ENCODE measurements at regions not wholly inside any gene's neighbourhood (a gene's known extent, or its start where the extent isn't known, plus 50 kb on each side); places are given as distances from the start of the nearest gene placed in this dataset.

DNA sequence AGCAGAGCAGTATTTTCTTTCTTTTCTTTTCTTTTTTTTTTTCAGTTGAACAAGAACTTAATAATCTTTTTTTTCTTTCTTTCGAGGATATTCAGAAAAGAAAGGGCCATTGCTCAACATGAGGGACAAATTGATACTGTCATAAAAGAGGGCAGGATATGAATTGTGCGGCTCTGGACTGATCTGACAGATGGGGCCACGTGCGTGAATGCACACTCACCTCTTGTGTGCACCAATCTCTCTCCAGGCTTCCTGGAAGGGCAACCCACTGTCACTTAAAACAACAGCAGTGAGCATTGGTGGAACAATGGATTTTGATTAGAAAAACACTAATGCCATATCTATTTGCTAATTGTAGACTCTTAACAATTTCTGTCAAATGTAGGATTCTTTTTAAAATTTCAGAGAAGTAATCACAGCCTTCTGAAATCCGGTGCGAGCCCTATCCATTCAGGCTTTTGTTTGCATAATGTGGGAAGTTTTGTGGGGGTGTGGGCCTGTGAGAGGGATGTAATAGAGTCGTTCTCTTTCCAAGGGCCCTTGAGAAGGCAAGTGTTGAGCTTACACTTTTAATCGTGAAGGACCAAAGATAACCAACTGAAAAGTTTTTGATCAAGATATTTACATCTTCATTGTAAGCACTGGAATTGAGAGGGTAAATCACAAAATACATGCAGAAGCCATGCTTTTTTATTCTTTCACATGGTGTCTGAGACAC is 298.8 kb downstream of the SP3 start:
- DNase-seq (ENCODE audit: low spot score) (no peak), FAIRE-seq (no peak)

DNA sequence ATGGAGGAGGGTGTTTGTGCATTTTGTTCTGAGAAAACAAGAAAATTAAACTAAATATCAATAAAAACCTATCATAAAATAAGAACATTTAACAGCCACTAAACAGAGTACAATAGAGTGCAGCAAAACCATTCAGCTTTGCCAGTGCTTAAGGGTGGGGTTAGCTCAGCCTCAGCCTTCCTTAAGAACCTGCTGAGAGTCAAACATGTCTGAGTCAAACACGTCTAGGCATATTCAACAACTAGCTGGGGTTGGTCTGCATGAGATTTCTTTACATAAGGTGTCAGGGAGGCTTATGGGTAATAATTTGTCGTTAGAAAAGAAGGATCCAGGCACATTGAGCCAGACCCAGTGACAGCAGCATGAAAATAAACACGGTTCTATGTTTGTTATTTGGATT is 298.2 kb downstream of the SP3 start:
- DNase-seq (ENCODE audit: low spot score) (no peak), FAIRE-seq (no peak)

DNA sequence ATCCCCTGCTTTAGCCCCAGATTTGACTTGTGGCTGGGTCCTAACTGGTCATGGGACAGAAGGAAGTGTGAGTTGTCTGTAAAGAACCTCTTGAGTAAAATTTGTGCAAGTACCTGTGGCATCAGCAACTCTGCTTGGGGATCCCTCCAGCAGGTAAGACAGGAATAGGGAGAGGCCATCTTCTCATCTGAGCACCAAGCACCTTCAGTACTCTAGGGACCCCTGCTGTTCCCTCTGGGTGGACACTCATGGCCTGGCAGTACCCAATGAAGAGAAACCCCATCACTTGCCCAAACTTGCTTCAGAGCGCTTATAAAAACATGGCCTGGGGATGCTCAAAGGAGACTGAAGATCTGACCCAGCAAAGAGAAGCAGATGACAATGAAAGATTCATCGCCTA is 297.8 kb downstream of the SP3 start:
- DNase-seq (ENCODE audit: low spot score) (no peak), FAIRE-seq (no peak)

DNA sequence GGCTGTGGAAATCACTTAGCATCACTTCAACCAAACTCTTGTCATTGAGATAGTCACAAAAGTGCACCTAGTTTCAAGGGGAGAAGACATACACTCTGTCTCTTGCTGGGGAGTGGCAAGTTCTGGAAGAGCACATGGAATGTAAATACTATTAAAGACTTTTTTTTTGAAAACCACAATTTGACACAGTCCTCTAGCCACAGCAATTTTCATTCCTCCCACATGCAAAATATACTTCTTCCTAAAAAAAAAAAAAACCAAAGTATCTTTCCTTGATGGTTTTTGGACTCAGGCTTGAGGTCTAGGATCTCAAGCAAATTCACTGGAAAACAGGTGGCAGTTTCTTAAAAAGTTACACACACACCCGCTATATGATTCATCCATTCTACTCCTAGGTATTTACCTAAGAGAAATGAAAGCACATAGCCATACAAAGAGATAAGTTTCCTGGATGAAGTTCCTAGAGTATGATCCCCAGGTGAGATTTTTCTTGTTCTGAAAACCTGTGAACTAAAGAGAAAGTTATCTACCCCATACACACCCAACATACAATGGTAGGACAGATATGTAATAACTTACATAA is 295.8 kb downstream of the SP3 start:
- DNase-seq (ENCODE audit: low spot score) (no peak), FAIRE-seq (no peak)

DNA sequence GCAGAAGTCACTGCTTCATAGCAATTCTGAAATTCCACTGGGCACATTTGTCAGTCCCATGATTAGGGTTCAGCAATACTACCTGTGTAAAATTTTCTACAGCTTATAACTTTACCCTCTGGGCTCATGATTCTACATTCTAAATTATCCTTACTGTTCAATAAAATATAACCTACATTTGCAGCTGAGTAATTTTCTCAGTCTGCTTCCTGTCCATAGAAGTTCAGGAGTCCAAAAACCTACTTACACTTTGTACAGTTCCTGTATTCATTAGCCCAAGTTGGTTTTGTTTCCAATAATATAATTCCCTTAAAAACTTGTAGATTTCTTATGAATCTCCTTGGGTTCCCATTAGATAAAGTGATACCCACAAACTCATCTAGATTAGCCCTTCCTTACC is 295.3 kb downstream of the SP3 start:
- FAIRE-seq = no peak
- no peak for DNase-seq (ENCODE audit: low spot score)

DNA sequence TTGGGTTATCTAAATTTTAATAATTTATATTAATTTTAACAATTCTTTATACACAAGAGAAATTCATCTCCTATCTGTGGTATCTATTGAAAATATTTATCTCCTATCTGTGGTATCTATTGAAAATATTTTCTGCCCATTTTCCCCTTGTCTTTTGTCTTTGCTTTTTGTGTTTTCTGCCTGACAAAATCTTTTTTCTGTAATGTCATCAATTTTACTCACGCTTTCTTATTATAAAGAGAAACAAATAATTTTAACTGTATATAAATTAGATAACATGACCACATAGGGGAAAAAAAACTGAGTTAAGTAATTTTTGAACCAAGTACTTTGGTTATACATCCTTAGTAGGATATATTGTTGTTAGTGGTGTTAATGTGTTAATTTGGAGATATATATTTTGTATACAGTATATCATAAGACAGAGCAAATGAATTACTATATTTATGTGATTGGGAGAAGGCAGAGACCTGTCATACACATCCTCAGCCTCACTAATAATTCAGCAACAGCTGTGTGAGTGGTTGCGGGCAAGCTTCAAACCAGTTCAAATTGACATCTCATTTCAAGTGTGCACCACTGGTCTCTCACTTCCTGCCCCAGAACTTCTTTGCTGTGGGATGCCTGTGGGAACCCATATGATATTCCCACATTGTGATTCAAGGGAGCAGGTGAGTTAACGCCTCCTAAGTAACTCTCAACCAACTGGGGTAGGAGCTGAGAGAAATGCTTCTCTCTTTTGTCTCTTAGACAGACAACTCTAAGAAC is 292.4 kb downstream of the SP3 start:
- DNase-seq (ENCODE audit: low spot score) (no peak), FAIRE-seq (no peak)

DNA sequence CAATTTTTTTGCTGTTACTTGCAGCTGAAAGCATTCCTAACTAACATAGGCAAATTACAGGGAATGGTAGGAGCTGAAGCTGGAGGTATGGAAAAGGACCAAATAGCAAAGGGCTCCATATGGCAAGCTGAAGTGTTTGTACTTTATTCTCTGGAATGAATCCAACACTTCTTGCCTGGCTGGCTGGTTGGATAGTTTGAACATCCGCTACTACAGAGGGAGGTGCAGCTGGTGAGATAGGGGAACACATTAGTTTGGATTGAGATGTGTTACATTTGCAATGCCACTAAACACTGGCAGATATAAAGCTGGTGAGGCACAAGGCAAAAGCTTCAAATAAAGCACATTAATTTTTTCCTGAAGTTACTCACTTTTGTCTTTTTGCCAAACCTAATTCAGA is 291.5 kb downstream of the SP3 start:
- DNase-seq (ENCODE audit: low spot score) = no peak
- no peak for FAIRE-seq

DNA sequence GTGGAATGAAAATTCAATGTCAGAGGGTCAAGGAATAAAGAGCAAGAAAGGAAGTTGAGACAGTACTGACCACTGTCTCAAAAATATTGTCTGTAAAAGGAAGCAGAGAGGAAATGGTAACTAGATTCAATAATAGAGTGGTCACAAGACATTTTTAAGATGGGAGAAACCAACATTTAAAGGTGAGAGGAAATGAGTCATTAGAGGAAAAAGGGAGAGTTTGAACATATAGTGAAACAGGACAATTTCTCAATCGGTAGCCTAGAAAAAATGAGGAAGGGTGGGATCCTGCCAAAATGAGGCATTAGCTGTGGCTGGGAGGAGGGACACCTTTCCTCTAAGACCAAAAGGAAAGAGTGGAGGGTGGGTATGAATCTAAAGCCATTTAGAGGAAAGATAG is 288.5 kb downstream of the SP3 start:
- no peak for DNase-seq (ENCODE audit: low spot score)
- FAIRE-seq = no peak

DNA sequence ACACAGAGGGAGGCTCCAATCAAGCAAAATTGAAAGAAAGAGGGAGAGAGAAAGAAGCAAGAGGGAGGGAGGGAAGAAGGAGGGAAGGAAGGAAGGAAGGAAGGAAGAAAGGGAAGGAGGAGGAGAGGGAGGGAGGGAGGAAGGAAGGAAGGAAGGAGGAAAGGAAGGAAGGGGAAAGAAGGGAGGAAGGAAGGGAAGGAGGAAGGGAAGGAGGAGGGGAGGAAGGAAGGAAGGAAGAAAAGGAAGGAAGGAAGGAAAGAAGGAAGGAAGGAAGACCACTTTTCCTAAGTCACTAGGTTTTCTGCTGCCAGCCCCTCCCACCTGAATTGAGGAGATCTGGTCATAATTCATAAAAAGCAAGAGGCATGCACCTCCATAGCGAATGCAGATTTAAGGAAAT is 287.0 kb downstream of the SP3 start:
- DNase-seq (ENCODE audit: low spot score) = no peak
- no peak for FAIRE-seq

DNA sequence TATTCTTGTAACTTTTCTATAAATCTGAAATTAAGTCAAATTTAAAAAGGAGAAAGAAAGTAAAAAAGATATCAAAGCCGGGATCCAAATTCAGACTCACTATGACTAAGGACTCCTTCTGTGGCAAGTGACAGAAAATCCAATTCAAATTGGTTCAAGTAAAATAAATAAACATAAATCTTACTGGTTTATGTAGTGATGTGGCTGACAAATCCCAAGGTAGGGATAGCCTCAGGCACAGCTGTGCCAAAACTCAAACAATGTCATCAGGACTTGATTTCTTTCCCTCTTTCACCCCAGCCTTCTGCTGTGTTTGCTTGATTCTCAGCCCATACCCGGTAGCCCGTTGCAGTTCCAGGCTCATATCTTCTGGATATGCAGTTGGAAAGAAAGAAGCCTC is 284.6 kb downstream of the SP3 start:
- FAIRE-seq (no peak), DNase-seq (ENCODE audit: low spot score) (no peak)

DNA sequence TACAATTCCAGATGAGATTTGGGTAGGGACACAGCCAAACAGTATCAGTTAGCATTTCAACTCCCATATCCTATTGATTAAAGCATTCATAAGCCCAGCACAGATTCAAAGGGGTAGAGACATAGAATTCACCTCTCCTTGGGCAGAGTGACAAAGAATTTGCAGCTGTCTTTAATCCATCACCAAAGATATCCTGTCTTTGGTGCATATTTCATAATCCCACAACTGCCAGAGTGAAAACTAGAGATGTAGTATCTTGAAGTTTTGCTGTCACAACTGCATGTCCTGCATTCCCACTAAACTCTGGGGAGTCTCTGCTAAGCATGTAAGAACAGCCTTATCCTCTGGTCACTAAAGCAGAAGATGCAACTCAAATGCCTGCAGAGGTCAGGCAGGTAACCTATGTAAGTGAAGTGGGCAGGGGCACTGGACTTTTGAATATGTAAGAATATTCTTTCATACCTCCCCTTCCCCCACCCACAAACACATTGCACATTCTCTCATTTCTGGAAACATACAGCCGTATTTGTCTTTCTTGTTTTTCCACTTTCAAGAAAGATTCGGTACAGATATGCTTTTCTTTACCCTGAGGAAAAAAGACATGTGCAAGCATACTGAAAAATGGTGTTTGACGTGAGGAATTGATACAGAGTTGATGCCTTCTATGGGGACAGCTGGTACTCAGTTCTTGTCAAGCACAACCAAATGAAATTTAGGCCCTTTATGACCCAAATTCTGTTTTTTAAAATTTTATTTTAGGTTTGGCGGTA is 283.1 kb downstream of the SP3 start:
- DNase-seq (ENCODE audit: low spot score) (no peak), FAIRE-seq (no peak)

DNA sequence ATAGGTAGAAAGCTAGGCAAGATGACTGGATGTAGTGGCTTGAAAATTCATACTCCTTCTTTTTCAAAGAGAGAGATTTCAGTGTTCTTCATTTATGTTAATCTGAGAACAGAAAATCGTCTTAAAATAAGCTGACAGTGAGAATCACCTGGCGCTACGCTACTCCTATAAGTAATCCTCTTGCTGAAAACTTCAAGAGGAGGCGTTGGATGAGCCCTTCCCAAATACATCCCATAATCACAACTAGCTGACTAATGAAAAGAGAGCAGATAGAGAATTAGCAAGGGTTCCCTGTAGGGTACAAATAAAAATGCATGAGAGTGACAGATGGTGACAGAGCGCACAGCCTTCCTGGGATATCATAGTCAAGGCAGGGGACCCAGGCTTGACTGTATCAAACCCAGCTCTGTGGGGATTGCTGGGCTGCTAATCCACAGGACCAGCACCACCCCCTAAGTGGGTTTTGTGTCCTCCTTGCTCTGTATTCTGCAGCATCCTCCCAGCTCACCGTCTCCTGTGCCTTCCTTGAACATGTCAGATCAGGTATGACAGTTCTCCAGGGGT is 280.2 kb downstream of the SP3 start:
- no peak for DNase-seq (ENCODE audit: low spot score)
- no peak for FAIRE-seq

DNA sequence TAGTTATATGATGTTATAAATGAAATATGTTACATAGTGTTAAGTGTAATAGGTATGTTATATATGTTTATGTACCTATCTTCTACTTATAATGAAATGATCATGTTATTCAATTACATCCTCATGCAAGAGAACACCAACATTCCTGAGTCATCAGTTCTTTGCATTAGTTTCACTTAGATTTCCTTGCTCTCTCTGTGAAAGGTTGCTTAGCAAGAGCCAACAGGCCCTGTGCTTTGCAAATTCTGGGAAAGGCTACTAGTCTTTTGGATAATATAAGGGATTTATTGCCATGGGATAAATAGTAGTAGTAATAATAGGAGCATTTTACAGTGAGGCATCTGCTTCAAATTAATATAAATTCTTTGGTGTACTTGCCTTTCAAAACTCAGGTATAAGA is 274.8 kb downstream of the SP3 start:
- FAIRE-seq = no peak
- DNase-seq (ENCODE audit: low spot score) = no peak

DNA sequence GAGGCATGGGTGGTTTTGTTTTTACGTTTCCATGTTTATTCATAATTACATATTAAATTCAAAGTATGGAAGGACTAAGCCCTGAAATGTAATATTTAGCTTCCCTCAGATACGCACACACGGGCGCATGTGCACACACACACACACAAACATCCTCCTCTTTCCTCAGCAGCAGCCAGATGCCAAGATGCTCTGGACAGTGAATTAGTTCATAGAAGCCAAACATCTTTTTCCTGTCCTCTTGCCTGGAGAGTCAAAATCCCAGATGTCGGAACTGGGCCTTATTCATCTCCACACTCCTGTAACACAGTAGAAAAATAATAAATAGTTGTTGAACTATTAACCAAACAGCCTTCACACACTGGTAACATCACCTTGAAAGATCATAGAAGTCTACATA is 273.1 kb downstream of the SP3 start:
- FAIRE-seq (no peak), DNase-seq (ENCODE audit: low spot score) (no peak)

DNA sequence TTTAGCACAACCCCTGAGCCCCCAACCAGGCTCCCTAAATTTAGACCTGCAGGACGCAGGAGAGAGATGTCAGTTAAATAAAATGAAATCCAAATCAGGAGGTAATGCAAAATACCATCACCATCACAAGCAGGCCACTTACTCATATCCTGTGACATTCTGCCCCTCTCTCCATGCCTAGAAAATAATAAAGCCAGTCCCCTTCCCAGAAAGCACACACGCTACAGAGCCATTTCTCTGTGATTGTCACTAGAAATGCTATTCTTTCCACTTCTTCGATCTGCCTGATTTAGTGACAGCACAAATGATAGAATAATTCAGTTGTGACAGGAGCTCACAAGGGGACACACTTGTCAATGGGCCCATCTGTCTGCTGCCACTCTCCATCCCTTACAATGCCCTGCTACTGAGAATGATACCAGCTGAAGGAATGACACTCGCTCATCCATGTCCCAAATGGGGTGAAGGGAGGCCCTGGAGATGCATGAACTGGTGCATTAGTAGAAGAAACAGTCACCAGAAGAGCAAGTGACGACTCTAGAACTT is 272.1 kb downstream of the SP3 start:
- DNase-seq (ENCODE audit: low spot score) (no peak), FAIRE-seq (no peak)

DNA sequence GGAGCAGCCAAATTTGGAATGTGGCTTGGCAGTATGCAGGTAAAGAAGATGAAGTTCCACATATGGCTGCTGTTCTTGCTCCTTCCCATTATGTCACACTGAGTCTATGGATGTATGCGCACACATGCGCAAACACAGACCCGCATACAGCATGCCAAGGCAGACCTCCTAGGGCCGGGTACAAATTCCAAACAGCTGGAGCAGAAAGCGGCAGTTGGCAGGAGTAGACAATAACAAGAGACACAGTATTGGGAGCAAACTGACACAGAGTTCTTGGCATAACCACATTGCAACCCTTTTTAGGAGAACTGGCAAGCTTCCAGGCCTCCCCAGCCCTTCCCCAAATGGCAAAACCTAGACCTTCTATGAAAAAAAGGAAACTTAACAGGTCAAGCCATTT is 268.9 kb downstream of the SP3 start:
- FAIRE-seq (no peak), DNase-seq (ENCODE audit: low spot score) (no peak)

DNA sequence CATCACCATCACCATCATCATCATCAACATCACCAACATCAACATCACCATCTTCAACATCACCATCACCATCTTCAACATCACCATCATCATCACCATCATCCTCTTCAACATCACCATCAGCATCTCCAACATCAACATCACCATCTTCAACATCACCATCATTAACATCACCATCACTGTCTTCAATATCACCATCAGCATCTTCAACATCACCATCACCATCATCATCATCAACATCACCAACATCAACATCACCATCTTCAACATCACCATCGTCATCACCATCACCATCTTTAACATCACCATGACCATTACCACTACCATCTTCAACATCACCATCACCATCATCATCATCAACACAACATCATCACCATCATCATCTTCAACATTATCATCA is 267.2 kb downstream of the SP3 start:
- FAIRE-seq (no peak), DNase-seq (ENCODE audit: low spot score) (no peak)

DNA sequence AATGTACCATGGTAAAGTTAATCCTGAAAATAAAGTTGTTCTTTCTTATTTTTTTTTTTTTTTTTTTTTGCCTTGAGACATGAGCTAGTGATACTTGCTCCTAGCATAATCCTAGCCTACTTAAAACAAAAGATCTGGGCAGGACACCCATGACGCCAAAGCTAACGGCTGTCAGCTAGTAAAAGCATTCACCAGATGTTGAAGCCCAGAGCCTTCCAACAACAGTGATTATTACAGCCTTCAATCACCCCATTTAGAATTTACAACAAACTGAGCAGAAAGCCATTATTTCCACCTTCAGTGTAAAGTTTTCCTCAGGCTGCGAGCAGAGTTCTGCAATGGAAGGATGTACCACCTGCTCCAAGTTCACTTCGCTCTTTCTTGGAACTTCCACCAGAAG is 259.5 kb downstream of the SP3 start:
- DNase-seq (ENCODE audit: low spot score) = no peak
- no peak for FAIRE-seq

DNA sequence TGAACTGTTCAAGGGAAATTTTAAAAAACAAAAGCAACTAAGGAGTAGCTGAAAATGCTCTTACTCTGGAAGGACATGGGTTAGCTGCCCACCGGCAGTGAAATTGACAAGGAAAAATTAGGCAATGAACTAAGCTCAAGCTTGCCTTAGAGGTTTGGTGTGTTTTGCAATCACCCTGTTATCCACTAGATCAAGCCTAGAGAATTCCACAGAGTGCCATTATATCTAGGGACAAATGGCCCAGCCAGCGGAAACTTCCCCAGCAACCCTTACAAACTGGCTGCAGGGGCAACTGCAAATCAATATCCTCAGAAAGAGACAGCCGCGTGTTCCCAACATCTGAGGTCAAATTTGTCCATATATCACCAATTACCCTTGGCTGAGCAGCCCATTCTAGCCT is 258.2 kb downstream of the SP3 start:
- DNase-seq (ENCODE audit: low spot score) (no peak), FAIRE-seq (no peak)

DNA sequence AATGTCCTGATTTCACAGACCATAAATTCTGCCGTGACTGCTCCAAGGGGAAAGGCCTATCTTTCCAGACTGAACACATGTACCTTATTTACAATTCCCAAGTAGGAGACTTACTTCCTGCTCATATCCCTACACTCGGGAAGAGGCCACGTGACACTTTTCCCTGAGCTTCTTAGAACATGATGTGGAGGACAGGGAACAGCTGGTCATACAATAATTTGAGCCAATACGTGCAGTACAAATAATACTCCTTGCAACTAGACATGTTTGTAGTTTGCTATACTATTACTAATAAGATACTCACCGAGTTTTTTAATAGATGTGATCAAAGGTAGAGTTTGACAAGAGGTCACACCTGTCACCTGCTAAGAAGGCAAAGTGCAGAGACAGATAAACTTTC is 256.4 kb downstream of the SP3 start:
- DNase-seq (ENCODE audit: low spot score) (no peak), FAIRE-seq (no peak)

DNA sequence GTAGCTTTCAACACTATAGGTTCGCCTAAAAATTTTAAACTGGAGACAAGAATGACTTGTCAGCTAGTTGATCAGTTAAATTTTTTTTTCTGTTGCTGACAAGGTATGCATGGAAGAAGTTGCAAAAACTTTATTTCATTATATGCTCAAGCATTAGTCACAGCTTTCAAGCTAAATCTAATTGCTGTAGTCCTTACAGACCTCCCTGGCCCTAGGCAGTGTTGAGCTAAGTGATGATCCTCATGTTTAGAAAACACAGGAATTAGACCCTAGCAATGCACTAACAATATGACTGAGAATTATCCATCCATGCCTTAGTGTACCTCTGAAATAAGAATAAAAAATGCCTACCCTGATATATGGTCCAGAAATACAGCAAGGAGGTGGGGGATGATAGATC is 253.4 kb downstream of the SP3 start:
- FAIRE-seq = no peak
- no peak for DNase-seq (ENCODE audit: low spot score)
